Activated T-cell treated with anti-CD3 and anti-CD28 coated beads for 4 hours (primary cell): ENCODE measurements at regions not wholly inside any gene's neighbourhood (a gene's known extent, or its start where the extent isn't known, plus 50 kb on each side); places are given as distances from the start of the nearest gene placed in this dataset.

Experiments used
- DNase-seq: peaks from one replicate; pipeline ENCODE4 v3.0.0-alpha.2; 2020

- DNase-seq: no peak
These were observed 548.6 kb downstream of the LTN1 start for GRCh38 chr21:28444111-28444510.

GRCh38 chr21:28442624-28443023 is 550.1 kb downstream of the LTN1 start:
- no peak for DNase-seq

- no peak for DNase-seq
These were observed 550.6 kb downstream of the LTN1 start for GRCh38 chr21:28442085-28442484.

GRCh38 chr21:28439788-28440187 is 552.9 kb downstream of the LTN1 start:
- no peak for DNase-seq

GRCh38 chr21:28439251-28439650 is 553.4 kb downstream of the LTN1 start:
- DNase-seq: no peak

- DNase-seq: no peak
These were observed 555.6 kb downstream of the LTN1 start for GRCh38 chr21:28437061-28437460.

- no peak for DNase-seq
These were observed 556.3 kb downstream of the LTN1 start for GRCh38 chr21:28436286-28436932.

GRCh38 chr21:28431527-28432200 is 561.0 kb downstream of the LTN1 start:
- no peak for DNase-seq

- DNase-seq: no peak
These were observed 561.7 kb downstream of the LTN1 start for GRCh38 chr21:28431022-28431421.

- no peak for DNase-seq
These were observed 563.5 kb downstream of the LTN1 start for GRCh38 chr21:28429161-28429560.

GRCh38 chr21:28427394-28428022 is 565.2 kb downstream of the LTN1 start:
- DNase-seq: no peak

- no peak for DNase-seq
These were observed 566.1 kb downstream of the LTN1 start for GRCh38 chr21:28426545-28426944.

- DNase-seq: no peak
These were observed 569.0 kb downstream of the LTN1 start for GRCh38 chr21:28423521-28424190.

GRCh38 chr21:28421716-28422524 is 570.8 kb downstream of the LTN1 start:
- DNase-seq: no peak

GRCh38 chr21:28419811-28420210 is 572.9 kb downstream of the LTN1 start:
- DNase-seq: no peak

GRCh38 chr21:28418726-28419514 is 573.8 kb downstream of the LTN1 start:
- no peak for DNase-seq

- DNase-seq: no peak
These were observed 582.4 kb downstream of the LTN1 start for GRCh38 chr21:28410256-28410655.

- no peak for DNase-seq
These were observed 590.1 kb downstream of the LTN1 start for GRCh38 chr21:28402616-28402989.

GRCh38 chr21:28397040-28397439 is 595.6 kb downstream of the LTN1 start:
- no peak for DNase-seq

GRCh38 chr21:28396421-28396820 is 596.3 kb downstream of the LTN1 start:
- no peak for DNase-seq

- no peak for DNase-seq
These were observed 599.4 kb downstream of the LTN1 start for GRCh38 chr21:28393279-28393678.
